ENCODE measurements at regions not wholly inside any gene's neighbourhood (a gene's known extent, or its start where the extent isn't known, plus 50 kb on each side); places are given as distances from the start of the nearest gene placed in this dataset.

- no peak for TF ChIP-seq CTCF (IDR thresholded peaks at IDR 0.05; ENCODE audit: extremely low read depth, insufficient read depth, missing control alignments)
- in situ Hi-C loops (cut with MboI; ENCODE audit: low pct_unique_long_range_greater_than_20kb, low sequenced_read_pairs, unreplicated experiment): no loop called here
- DNase-seq (ENCODE audit: low spot score): no peak
Measured at GRCh38 chr12:28941248-28941647, 207.8 kb upstream of the FAR2 start.

GRCh38 chr12:28946361-28946760, 202.7 kb upstream of the FAR2 start:
- no peak for TF ChIP-seq CTCF (IDR thresholded peaks at IDR 0.05; ENCODE audit: extremely low read depth, insufficient read depth, missing control alignments)
- in situ Hi-C loops (cut with MboI; ENCODE audit: low pct_unique_long_range_greater_than_20kb, low sequenced_read_pairs, unreplicated experiment): no loop called here
- DNase-seq (ENCODE audit: low spot score): no peak

- in situ Hi-C loops (cut with MboI; ENCODE audit: low pct_unique_long_range_greater_than_20kb, low sequenced_read_pairs, unreplicated experiment): no loop called here
- no peak for TF ChIP-seq CTCF (IDR thresholded peaks at IDR 0.05; ENCODE audit: extremely low read depth, insufficient read depth, missing control alignments)
- DNase-seq (ENCODE audit: low spot score): no peak
Measured at GRCh38 chr12:28948685-28949084, 200.4 kb upstream of the FAR2 start.

GRCh38 chr12:28949184-28949583, 199.9 kb upstream of the FAR2 start:
- no peak for DNase-seq (ENCODE audit: low spot score)
- no peak for TF ChIP-seq CTCF (IDR thresholded peaks at IDR 0.05; ENCODE audit: extremely low read depth, insufficient read depth, missing control alignments)
- in situ Hi-C loops (cut with MboI; ENCODE audit: low pct_unique_long_range_greater_than_20kb, low sequenced_read_pairs, unreplicated experiment): no loop called here

- TF ChIP-seq CTCF (IDR thresholded peaks at IDR 0.05; ENCODE audit: extremely low read depth, insufficient read depth, missing control alignments): no peak
- in situ Hi-C loops (cut with MboI; ENCODE audit: low pct_unique_long_range_greater_than_20kb, low sequenced_read_pairs, unreplicated experiment): no loop called here
- DNase-seq (ENCODE audit: low spot score): no peak
Measured at GRCh38 chr12:28950049-28950448, 199.0 kb upstream of the FAR2 start.

- in situ Hi-C loops (cut with MboI; ENCODE audit: low pct_unique_long_range_greater_than_20kb, low sequenced_read_pairs, unreplicated experiment): no loop called here
- DNase-seq (ENCODE audit: low spot score): no peak
- TF ChIP-seq CTCF (IDR thresholded peaks at IDR 0.05; ENCODE audit: extremely low read depth, insufficient read depth, missing control alignments): no peak
Measured at GRCh38 chr12:28951935-28952334, 197.1 kb upstream of the FAR2 start.

- in situ Hi-C loops (cut with MboI; ENCODE audit: low pct_unique_long_range_greater_than_20kb, low sequenced_read_pairs, unreplicated experiment): no loop called here
- TF ChIP-seq CTCF (IDR thresholded peaks at IDR 0.05; ENCODE audit: extremely low read depth, insufficient read depth, missing control alignments): no peak
- DNase-seq (ENCODE audit: low spot score): no peak
Measured at GRCh38 chr12:28954333-28954732, 194.7 kb upstream of the FAR2 start.

All from GM13977 (cell line).